A673 (cell line): ENCODE measurements at regions not wholly inside any gene's neighbourhood (a gene's known extent, or its start where the extent isn't known, plus 50 kb on each side); places are given as distances from the start of the nearest gene placed in this dataset.

Source experiments
- CTCF ChIP-seq: fragments of 300-800, 200-600 bp; sonication (generic); conservative IDR thresholded peaks from 2 replicates; pipeline ENCODE4 v1.5.1; 2017; ENCODE audit warnings: low read depth, mild to moderate bottlenecking, antibody characterized with exemption, low read length, moderate library complexity, mixed read lengths
- EZH2 ChIP-seq: fragments of 200-600 bp; sonication (generic); IDR thresholded peaks from 2 replicates; pipeline ENCODE4 v1.6.1; 2017; ENCODE audit warnings: borderline replicate concordance, low read depth, mild to moderate bottlenecking, mixed read lengths, antibody characterized with exemption, low read length; ENCODE audit not compliant: poor library complexity, severe bottlenecking

- TF ChIP-seq CTCF (no peak), EZH2 (no peak)
Observed at GRCh38 chr12:115163710-115164109, 479.7 kb upstream of the TBX3 start.
